Peyer's patch (tissue), 4 donors: ENCODE measurements at regions not wholly inside any gene's neighbourhood (a gene's known extent, or its start where the extent isn't known, plus 50 kb on each side); places are given as distances from the start of the nearest gene placed in this dataset.
A peak's percentile ranks its signal among the peaks of the same experiment; 100 is the strongest.

Experiments used
- DNase-seq, 3 donors: peaks; one replicate each; pipeline ENCODE4 v3.0.0-alpha.2; 2017 to 2019
- H3K27ac ChIP-seq, 4 donors: fragments of 200-600 bp; sonication (generic); one replicate each; pipeline ENCODE4 v1.5.1; 2016 to 2019
- H3K27me3 ChIP-seq, 2 donors: fragments of 200-600 bp; sonication (generic); one replicate each; pipeline ENCODE4 v1.5.1; 2019
- H3K36me3 ChIP-seq, 3 donors: fragments of 200-600 bp; sonication (generic); one replicate each; pipeline ENCODE4 v1.5.1; 2016 to 2019
- H3K4me1 ChIP-seq, 4 donors: fragments of 200-600 bp; sonication (generic); one replicate each; pipeline ENCODE4 v1.5.1; 2016 to 2019
- H3K4me3 ChIP-seq, 4 donors: fragments of 200-600 bp; sonication (generic); 1 replicate in 3 of 4; 2 replicates in 1 of 4; pipeline ENCODE4 v1.5.1; 2016 to 2019; ENCODE audit warnings: mild to moderate bottlenecking in 1 of 4
- H3K9me3 ChIP-seq, 4 donors: fragments of 200-600 bp; sonication (generic); one replicate each; pipeline ENCODE4 v1.5.1; 2016 to 2019; ENCODE audit warnings: mild to moderate bottlenecking in 1 of 4
- CTCF ChIP-seq, 6 experiments: fragments of 450-650 bp in 4 of 6; fragments of 200-600 bp in 2 of 6; sonication (generic) in 1 of 6; IDR thresholded peaks; one replicate each; pipeline ENCODE4 v1.5.1; 2017 to 2019; ENCODE audit warnings: antibody characterized with exemption in 6 of 6, mild to moderate bottlenecking in 3 of 6, moderate library complexity in 1 of 6
- POLR2A ChIP-seq, 2 donors: fragments of 450-650 bp; IDR thresholded peaks; one replicate each; pipeline ENCODE4 v1.5.1; 2017; ENCODE audit warnings: antibody characterized with exemption in 2 of 2, mild to moderate bottlenecking in 2 of 2, moderate library complexity in 2 of 2

- H3K27ac ChIP-seq = peak overlapping the region in 1 of 4 donors; percentile 43
- DNase-seq = no peak
- TF ChIP-seq CTCF (IDR thresholded peaks at IDR 0.05) (no peak), POLR2A (IDR thresholded peaks at IDR 0.05) (no peak)
Observed at GRCh38 chr9:16181539-16181938, 628.7 kb downstream of the CCDC171 start.

GRCh38 chr9:16182784-16183183 is 629.9 kb downstream of the CCDC171 start:
- Histone ChIP-seq H3K36me3 (no peaks in the 10 kb centered on the region), H3K27me3 (no peaks in the 10 kb centered on the region), H3K4me1 (no peaks in the 10 kb centered on the region), H3K9me3 (no peaks in the 10 kb centered on the region), H3K27ac (no peak overlapping the region), H3K4me3 (no peak overlapping the region)
- no peak for TF ChIP-seq CTCF (IDR thresholded peaks at IDR 0.05)
- TF ChIP-seq POLR2A (IDR thresholded peaks at IDR 0.05) = no peak
- DNase-seq = no peak

More at GRCh38 chr9:16181539-16181938, 628.7 kb downstream of the CCDC171 start:
- Histone ChIP-seq H3K27me3 (no peaks in the 10 kb centered on the region), H3K36me3 (no peaks in the 10 kb centered on the region), H3K4me3 (no peak overlapping the region), H3K9me3 (no peaks in the 10 kb centered on the region), H3K4me1 (no peaks in the 10 kb centered on the region)

GRCh38 chr9:16184964-16185646 is 632.3 kb downstream of the CCDC171 start:
- Histone ChIP-seq H3K9me3 (no peaks in the 10 kb centered on the region), H3K27ac (no peak overlapping the region), H3K4me3 (no peak overlapping the region), H3K27me3 (no peaks in the 10 kb centered on the region), H3K36me3 (no peaks in the 10 kb centered on the region), H3K4me1 (no peaks in the 10 kb centered on the region)
- TF ChIP-seq CTCF (IDR thresholded peaks at IDR 0.05) = no peak
- TF ChIP-seq POLR2A (IDR thresholded peaks at IDR 0.05) = no peak
- no peak for DNase-seq

- Histone ChIP-seq H3K27ac (no peak overlapping the region), H3K4me1 (peaks cover 0 to 10% (median 0%) of the 10 kb centered on the region in 4 donors), H3K9me3 (no peaks in the 10 kb centered on the region), H3K4me3 (no peak overlapping the region), H3K36me3 (no peaks in the 10 kb centered on the region), H3K27me3 (no peaks in the 10 kb centered on the region)
- TF ChIP-seq CTCF (IDR thresholded peaks at IDR 0.05) (no peak), POLR2A (IDR thresholded peaks at IDR 0.05) (no peak)
- DNase-seq = no peak
Observed at GRCh38 chr9:16191191-16191590, 638.3 kb downstream of the CCDC171 start.

- Histone ChIP-seq H3K36me3 (no peaks in the 10 kb centered on the region), H3K9me3 (no peaks in the 10 kb centered on the region), H3K27me3 (no peaks in the 10 kb centered on the region), H3K27ac (no peak overlapping the region), H3K4me1 (peaks cover 0 to 10% (median 0%) of the 10 kb centered on the region in 4 donors), H3K4me3 (no peak overlapping the region)
- peak in 5 of 6 experiments; percentile 14 to 75 (median 74) for TF ChIP-seq CTCF (IDR thresholded peaks at IDR 0.05)
- TF ChIP-seq POLR2A (IDR thresholded peaks at IDR 0.05) = no peak
- peak; percentile 20 to 84 (median 80) for DNase-seq
Observed at GRCh38 chr9:16191691-16192402, 639.0 kb downstream of the CCDC171 start.
